Head of caudate nucleus (tissue), 42 donors: ENCODE measurements at regions not wholly inside any gene's neighbourhood (a gene's known extent, or its start where the extent isn't known, plus 50 kb on each side); places are given as distances from the start of the nearest gene placed in this dataset.
"Not testable (repeated sequence)": the region's sequence is repeated elsewhere in the genome, so short reads cannot be mapped to it uniquely, and the experiment has no call there.

Experiments
- DNase-seq, 42 donors: peaks; one replicate each; pipeline versions ENCODE4 v3.0.0 to v3.0.0-alpha.2; 2020 to 2021; ENCODE audit warnings: mixed read lengths in 7 of 42
- intact Hi-C: fragments of 100-400 bp; cut with DNase I; formaldehyde crosslinking; loops from one replicate; pipeline ENCODE4 v1.15.0; 2022

GRCh38 chr2:176967911-176968450 is 244.6 kb upstream of the HNRNPA3 start:
- intact Hi-C loops, result no loop called here
- DNase-seq, result no peak

DNA sequence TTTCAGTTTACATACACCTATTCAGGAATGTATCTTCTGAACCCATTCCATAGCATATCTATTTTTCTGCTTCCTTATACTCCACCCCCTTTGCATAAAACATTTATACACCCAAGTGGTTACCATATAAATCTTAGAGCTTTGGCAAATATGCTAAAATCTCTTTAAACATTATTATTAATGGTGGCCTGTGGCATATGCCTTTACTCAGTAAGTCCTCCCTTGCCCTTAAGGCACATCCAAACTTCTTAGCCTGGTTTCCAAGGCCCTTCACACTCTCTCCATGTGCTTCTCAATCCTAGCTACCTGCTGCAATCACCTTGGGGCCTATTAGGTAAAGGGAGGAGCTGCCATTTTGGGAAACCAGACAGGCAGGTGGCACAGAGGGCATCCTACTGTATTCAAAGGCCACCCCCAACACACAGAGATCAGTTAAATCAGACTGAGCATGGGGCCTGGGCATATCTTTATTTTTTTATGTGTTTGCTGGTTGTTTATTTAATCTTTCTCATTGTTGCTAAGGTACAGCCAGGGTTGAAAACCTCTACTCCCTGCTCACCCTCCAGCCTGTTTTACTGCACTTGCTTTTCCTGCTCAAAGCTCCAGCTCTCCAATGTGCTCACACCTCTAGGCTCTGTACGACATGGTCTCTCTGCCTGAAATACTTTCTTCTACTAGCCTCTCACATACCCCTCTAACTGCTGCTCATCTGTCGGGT is 242.8 kb upstream of the HNRNPA3 start:
- intact Hi-C loops, result no loop called here
- no peak for DNase-seq

- intact Hi-C loops, result no loop called here
- DNase-seq, result peak in 9 of 42 donors; percentile 7 to 46 (median 12)
Measured at GRCh38 chr2:176976736-176977685, 235.6 kb upstream of the HNRNPA3 start.

DNA sequence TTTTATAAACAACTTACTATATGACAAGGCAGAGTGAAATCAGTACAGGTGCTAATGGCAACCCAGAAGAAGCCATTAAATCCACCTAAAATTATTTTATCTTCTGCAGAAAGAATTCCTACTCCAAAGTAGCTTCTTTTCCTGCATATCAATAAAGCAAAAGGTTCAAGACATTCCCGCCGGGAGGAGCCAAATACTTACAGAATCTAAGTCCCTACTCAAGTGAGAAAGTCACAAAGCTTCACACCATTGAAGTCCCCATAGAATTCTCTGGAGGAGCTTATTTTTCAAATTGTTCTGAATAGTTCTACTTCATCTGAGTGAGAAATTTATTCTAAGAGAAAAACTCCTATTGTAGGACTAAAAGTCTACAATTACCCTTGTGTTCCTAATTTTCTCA is 233.7 kb upstream of the HNRNPA3 start:
- intact Hi-C loops, result no loop called here
- no peak for DNase-seq

GRCh38 chr2:176979981-176980710 is 232.4 kb upstream of the HNRNPA3 start:
- DNase-seq, result no peak

GRCh38 chr2:176984987-176985386 is 227.6 kb upstream of the HNRNPA3 start:
- no peak for DNase-seq
- intact Hi-C loops, result no loop called here

More at GRCh38 chr2:176979981-176980710, 232.4 kb upstream of the HNRNPA3 start:
- intact Hi-C loops, result no loop called here

DNA sequence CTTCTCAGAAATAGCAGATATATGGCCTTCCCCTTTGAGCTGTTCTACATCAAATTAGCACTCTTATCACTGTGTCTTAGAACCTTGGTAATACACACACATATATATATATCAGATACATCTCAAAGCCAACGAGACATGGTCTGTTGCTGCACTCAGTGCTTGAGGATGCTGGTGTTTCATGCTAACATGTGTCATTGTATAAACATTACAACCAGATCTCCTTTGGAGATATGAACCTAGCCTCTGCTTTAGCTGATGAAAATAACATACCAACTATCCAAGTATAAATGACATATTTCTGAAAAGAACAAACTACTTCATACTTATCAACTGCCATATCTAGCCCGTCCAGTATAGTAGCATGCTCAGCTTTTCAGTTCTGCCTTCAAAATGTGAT is 226.7 kb upstream of the HNRNPA3 start:
- no peak for DNase-seq
- intact Hi-C loops, result no loop called here

DNA sequence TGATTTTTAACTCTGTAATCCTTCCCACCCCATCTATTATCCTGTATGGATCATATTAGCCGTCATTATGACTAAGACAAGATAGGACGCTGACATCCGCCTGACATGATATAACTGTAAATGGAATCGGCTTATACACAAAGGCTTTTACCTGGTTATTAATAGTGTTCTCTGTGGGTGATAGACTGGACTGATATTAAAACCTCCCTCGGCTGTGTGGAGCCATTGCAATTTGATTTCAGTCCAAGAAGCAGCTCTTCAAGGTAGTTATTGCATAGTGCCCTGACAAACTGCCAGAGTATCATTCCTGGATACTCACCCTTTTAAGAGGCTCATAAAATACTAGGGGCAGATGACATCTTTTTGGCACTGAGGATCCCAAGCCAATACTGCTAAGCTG is 226.1 kb upstream of the HNRNPA3 start:
- intact Hi-C loops, result no loop called here

DNA sequence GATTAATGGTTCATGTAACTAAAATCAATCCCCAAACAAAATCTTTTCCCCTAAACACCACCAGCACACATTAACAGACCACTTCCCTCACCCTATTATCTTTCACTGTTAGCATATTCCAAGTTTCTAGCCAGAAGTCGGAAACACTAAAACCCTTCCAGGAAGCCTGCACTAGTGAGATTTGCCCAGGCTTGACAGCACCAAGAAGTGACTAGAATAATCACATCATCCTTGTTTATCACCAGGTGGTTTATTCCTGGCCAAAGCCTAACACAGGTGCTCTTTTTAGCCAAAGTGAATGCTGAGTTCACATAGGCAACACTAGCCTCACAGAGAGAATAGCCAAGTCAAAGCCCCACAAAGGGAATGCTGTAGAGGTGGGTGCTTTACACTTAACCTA is 221.2 kb upstream of the HNRNPA3 start:
- intact Hi-C loops, result no loop called here
- no peak for DNase-seq

More for the DNA sequence above, 226.1 kb upstream of the HNRNPA3 start:
- DNase-seq, result no peak

DNA sequence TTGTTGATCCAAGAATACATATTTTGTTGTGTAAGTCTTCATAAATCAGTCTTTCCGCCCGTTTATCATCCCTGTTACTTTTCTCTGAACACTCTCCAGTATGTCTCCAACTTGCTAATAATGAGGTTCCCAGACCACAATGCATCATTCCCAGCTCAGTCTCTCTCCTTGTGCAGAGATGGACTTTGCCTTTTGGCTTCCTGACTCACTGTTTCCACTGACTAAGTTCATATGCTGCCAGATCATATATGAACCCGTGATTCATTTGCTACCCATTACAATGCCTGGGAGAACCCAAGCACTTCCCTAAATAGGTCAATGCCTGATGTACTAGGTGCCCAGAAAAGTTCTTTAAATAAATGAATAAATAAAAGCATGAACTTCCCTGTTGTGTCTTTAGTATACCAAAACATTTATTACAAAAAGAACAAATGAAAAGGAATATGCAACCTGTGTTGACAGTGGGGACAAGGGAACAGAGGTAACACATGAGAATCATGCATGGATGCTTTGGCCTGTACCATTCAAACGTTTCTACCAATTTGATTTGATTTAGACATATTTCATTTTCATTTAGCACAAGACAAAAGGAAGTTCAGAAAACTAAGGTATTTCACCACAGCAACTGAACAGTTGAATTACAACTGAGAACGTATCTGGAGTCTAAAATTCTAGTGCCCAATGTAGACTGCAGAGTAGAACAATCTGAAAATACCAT is 215.4 kb upstream of the HNRNPA3 start:
- DNase-seq, result no peak
- intact Hi-C loops, result no loop called here

DNA sequence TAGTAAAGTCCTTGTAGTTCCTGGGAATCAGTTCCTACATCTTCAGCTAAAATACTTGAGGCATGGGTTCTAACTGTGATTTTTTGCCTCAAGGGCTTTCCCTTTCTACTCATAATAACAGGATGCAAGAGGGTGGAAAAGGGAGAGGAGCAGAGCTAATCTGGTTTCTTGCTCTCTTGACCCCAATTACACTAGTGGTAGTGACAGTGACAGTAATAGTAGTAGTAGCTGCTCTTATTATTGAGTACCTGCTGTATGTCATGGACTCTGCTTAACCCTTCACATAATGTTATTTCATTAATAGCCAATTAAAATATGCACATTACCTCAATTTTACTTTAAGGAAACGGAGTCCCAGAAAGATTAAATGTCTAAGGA is 214.8 kb upstream of the HNRNPA3 start:
- intact Hi-C loops, result no loop called here
- no peak for DNase-seq

GRCh38 chr2:176999301-176999700 is 213.3 kb upstream of the HNRNPA3 start:
- intact Hi-C loops, result no loop called here
- no peak for DNase-seq

DNA sequence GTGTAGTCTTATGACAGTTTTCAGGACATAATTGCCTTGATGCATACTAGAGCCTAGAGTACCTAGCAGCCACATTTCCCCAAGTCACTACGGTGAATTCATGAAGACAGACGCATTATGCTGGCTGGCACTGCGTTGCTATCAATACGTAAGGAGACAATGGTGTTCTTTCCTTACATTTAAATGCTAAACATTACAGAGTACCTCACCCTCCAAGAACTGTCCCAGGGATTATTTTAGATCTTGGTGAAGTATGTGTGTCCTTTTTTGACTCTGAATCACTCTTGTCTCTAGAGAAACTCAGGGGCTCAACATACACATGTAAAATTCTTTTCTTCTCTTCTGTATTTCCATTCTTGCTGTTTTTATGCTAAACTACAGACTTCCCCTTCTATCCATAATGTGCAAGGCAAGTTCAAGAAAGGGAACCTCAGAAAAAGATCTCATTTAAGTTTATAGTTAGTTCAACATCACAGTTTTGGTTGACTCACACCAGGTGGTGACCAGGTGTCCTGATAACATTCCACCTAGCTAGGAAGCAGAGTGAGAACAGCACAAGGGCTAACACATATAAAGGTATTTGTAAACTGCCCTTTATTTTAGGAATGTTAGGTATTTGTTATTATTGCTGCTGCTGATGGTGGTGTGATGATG is 212.4 kb upstream of the HNRNPA3 start:
- no peak for DNase-seq
- intact Hi-C loops, result no loop called here

- DNase-seq, result no peak
- intact Hi-C loops, result no loop called here
Measured at GRCh38 chr2:177000715-177001072, 211.9 kb upstream of the HNRNPA3 start.

DNA sequence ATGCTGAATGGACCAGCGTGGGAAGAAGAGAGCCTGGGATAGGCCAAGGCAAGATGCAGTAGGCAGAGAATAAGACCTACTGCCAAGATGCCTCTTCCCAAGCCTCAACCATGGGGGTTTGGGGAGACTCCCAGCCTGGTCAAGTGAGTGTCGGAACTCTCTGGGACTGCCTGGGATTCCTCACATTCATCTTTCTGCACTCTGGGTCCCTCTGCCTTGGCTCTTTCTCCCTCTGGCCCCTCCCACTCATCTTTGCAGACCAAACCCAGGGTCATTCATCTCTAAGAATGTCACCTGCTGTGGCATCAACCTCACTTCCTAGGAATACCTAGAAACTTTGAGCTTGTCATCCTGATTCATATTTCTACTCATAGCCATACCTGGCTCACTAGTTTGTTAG is 211.3 kb upstream of the HNRNPA3 start:
- intact Hi-C loops, result no loop called here
- no peak for DNase-seq

DNA sequence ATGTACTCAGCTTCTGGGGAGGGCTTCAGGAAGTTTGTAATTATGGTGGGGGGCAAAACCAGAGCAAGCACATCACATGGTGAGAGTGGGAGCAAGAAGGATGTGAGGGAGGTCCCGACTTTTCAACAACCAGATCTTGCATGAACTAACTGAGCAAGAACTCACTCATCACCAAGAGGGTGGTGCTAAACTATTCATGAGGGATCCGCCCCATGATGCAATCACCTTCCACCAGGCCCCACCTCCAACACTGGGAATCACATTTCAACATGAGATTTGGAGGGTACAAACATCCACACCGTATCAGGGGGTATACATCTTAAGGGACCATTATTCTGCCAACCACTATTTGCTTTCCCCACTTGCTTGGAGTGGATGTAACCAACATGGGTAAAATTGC is 209.6 kb upstream of the HNRNPA3 start:
- DNase-seq, result no peak
- intact Hi-C loops, result no loop called here

DNA sequence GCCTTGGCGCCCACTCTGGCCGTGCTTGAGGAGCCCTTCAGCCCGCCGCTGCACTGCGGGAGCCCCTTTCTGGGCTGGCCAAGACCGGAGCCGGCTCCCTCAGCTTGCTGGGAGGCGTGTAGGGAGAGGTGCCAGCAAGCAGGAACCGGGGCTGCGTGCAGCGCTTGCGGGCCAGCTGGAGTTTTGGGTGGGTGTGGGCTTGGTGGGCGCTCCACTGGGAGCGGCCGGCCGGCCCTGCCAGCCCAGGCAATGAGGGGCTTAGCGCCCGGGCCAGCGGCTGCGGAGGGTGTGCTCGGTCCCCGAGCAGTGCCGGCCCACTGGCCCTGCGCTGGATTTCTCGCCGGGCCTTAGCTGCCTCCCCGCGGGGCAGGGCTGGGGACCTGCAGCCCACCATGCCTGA is 204.9 kb upstream of the HNRNPA3 start:
- not testable (repeated sequence) for DNase-seq

DNA sequence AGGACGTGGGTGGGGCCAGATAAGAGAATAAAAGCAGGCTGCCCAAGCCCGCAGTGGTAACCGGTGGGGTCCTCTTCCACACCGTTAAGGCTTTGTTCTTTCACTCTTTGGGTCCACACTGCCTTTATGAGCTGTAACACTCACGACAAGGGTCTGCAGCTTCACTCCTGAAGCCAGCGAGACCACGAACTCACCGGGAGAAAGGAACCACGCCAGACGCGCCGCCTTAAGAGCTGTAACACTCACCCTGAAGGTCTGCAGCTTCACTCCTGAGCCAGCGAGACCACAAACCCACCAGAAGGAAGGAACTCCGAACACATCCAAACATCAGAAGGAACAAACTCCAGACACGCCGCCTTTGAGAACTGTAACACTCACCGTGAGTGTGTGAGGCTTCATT is 203.9 kb upstream of the HNRNPA3 start:
- DNase-seq, intact Hi-C loops: not testable (repeated sequence)

More for the DNA sequence above, 204.9 kb upstream of the HNRNPA3 start:
- intact Hi-C loops, result not testable (repeated sequence)
